HG02943 (cell line): ENCODE measurements at regions not wholly inside any gene's neighbourhood (a gene's known extent, or its start where the extent isn't known, plus 50 kb on each side); places are given as distances from the start of the nearest gene placed in this dataset.

Experiments used
- ATAC-seq: cut with Tn5 transposase; IDR thresholded peaks from one replicate; pipeline ENCODE4 v1.9.1; 2021; ENCODE audit warnings: mild to moderate bottlenecking, low read depth, moderate library complexity; ENCODE audit not compliant: unreplicated experiment

- no peak for ATAC-seq
Measured at GRCh38 chr3:178223876-178224275, 312.4 kb upstream of the KCNMB2 start.

- no peak for ATAC-seq
Measured at GRCh38 chr3:178226094-178226493, 310.1 kb upstream of the KCNMB2 start.

GRCh38 chr3:178231645-178232044 is 304.6 kb upstream of the KCNMB2 start:
- ATAC-seq, result no peak

GRCh38 chr3:178233371-178234071 is 302.7 kb upstream of the KCNMB2 start:
- ATAC-seq, result no peak

GRCh38 chr3:178236555-178237277 is 299.5 kb upstream of the KCNMB2 start:
- no peak for ATAC-seq

GRCh38 chr3:178238179-178238578 is 298.1 kb upstream of the KCNMB2 start:
- ATAC-seq, result no peak

DNA sequence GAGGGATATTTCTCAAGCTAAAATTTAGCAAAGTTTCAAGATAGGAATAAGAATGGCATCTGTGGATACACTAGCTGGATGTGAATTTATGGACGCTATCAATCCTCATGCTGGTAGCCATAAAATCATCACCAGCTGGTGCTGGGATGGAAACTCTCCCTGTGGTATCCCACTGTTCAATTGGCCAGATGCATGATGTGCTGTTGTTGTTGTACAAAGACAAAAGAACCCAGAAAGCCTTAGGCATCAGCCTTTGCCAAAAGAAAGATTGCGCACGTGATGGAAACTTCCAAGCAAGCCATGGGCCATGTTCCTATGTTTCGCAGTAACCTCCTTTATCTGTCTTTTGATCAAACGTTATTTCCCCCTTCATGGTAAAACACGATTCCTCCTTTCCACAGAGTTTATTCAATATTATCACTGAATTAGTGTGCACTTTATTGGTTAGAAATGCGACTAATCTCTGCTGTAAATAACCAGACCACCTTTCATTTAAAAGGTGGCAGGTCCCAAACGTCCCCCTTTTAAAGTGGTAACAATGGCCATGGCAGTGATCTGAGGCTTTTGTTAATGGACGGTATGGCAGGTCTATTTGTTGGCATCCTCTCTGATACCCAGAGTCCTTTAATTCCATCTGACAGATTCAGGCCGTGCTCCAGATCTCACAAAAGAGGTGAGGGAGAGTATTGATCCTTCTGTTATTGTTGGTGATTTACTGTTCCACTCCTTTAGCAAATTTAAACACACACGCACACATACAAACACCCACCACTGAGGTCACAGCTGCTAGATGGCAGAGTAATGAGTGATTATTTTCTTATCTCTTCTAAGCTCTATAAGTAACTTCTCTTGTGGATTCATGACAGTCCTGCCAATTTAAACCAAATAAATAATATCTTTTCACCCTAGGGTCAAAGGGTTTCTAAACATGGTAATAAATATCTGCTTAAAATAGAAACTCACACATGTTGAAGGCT is 291.2 kb upstream of the KCNMB2 start:
- ATAC-seq, result no peak

- no peak for ATAC-seq
Measured at GRCh38 chr3:178246004-178246403, 290.2 kb upstream of the KCNMB2 start.

DNA sequence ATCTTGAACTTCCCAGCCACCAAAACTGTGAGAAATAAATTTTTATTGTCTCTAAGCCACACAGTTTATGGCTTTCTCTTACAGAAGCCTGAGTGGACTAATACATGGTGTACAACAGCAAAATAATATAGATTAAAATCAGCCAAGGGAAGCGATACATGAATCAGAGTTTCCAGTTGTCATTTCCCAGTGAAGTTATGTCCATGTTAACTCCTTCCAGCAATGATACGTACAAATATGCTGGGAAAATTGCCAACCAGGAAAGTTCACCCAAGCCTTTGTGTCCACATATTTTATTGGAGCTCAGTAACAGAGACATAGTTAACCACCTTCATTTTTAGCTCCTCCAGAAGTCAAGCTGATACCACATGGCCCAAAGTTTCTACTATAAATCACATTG is 280.9 kb upstream of the KCNMB2 start:
- ATAC-seq, result no peak

GRCh38 chr3:178257491-178257890 is 278.7 kb upstream of the KCNMB2 start:
- no peak for ATAC-seq

- no peak for ATAC-seq
Measured at GRCh38 chr3:178258121-178258520, 278.1 kb upstream of the KCNMB2 start.

GRCh38 chr3:178259703-178260102 is 276.5 kb upstream of the KCNMB2 start:
- no peak for ATAC-seq

DNA sequence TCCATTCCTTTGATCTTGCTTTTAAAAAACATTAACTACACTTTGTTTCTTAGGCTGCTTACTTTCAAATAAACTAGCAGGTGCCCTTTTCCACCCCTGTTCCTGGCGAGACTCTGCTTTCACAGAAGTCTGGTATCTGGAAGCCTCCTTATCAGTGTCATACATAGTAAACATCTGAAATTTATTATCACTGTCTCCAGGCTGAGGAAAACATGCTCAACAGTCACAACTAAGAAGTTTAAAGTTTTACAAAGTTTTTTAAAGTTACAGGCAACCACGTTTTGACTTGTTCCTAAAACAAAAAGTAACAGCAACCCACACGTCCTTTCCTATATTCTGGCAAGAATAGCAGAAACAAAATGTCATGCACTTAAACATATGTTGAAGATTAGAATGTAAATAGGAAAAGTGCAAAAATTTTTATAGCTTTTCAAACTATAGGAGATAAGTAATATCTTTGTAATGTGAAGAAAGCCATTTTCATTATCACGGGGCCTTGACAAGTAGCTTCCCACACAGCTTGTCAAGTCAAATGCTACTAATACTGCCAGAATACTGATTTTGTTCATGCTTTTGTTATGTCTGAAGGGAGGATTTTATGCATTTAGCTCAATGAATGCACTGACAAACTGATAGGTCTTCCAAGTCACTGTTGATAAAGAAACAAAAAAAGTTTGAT is 275.2 kb upstream of the KCNMB2 start:
- ATAC-seq, result no peak

DNA sequence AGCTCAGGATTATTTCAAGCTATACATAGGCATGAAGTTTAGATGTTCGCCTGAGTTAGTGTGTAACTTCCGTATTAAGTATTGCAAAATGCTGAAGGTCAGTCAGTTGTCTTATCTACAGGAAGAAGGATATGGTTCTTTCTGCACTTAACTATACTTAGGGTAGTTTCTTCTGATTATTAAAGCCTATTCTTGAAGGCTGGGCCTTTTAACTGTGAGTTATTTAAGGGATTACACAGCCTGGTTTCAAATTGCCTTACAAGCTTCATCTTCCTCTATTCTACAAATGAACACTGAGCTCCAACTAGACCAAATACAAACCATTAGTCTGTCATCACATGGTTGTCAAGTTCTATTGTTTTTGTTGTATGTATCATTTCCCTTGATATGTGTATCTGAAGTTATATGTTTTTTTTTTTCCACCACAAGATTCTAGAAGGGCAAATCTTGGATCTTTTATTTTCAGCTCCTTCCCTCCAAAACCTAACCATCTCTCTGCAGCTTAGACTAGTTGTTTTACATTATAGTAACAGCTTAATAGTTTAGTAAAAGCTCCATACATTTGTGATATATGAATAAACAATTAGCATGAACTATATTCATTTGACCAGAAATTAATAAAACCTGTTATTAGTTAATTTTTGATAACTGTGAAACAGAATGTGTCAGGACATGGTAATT is 272.9 kb upstream of the KCNMB2 start:
- no peak for ATAC-seq

DNA sequence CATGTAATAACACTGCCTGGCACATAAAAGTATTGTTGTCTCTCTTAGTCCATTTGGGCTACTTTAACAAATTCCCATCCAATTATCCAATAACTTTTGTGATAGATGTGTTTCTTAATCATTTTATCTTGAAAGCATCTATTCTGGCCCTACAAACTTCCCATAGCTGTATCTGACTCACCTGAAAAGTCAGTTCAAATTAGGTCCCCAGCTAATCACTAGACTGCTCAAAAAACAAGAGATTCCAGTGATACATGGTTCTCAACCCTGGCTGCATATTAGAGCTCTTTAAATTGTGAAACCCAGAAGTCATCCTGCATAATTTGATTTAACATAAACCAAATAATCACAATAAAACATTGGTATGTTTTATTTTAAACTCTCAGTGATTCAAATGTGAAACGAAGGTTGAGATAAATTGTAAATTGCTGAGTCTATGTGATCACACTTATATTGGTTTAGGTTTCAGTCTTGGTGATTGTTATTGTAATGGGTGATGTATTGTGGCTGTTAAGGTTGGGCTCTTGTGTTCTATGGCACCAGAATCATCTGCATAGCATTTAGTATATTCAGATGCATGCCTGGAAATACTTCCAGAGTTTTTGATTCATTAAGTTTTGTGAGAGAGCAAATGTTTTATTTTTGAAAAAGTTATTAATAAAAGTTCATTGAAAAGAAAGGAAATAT is 268.9 kb upstream of the KCNMB2 start:
- ATAC-seq, result no peak

DNA sequence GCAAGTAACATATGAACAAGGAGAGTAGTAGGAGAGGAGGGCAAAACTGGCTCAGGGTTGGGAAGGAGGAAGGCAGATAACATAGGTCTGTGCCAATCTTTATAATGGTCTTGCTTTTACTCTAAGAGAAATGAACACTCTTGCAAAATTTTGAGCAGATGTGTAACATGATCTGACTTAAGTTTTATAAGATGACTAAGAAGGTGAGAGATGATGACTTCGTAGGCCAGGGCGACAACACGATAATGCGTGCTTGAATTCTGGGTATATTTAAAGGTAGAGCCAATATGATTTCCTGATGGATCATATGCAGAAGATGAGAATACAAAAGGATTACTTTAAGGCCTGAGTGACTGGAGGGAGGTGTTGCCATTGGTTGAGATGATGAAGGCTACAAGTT is 265.4 kb upstream of the KCNMB2 start:
- no peak for ATAC-seq

- ATAC-seq, result no peak
Measured at GRCh38 chr3:178271740-178272387, 264.4 kb upstream of the KCNMB2 start.

DNA sequence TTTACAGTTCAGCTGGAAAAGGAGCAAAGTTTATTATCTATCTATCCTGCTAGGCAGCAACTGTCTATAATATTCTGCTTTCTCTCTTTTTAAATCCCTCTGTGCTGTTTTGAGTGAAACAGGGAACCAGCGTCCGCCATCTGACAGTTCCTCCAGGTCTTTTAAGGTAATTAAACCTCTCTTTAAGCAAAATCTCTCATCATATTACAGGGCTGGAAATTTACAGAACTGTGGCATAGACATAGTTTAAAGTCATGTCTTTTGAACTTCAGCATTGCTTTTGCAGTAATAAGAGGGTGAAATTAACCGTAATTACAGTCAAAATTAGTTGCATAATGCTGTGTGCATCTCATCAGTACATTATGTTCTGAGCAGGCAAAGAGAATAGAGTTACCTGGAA is 263.4 kb upstream of the KCNMB2 start:
- ATAC-seq, result no peak

- ATAC-seq, result no peak
Measured at GRCh38 chr3:178274711-178275110, 261.5 kb upstream of the KCNMB2 start.
